ENCODE measurements at regions not wholly inside any gene's neighbourhood (a gene's known extent, or its start where the extent isn't known, plus 50 kb on each side); places are given as distances from the start of the nearest gene placed in this dataset.

GRCh38 chr3:159892171-159892795 lies 96.4 kb upstream of the IL12A start:
- no peak overlapping the region for H3K4me3 ChIP-seq (ENCODE audit: low read depth, low read length)
- no peak for TF ChIP-seq CTCF (IDR thresholded peaks at IDR 0.05; ENCODE audit: low read depth, low read length)

- no peak overlapping the region for H3K4me3 ChIP-seq (ENCODE audit: low read depth, low read length)
- TF ChIP-seq CTCF (IDR thresholded peaks at IDR 0.05; ENCODE audit: low read depth, low read length): no peak
Observed at GRCh38 chr3:159892801-159893200, 95.8 kb upstream of the IL12A start.

- TF ChIP-seq CTCF (IDR thresholded peaks at IDR 0.05; ENCODE audit: low read depth, low read length): no peak
- H3K4me3 ChIP-seq (ENCODE audit: low read depth, low read length): no peak overlapping the region
Observed at GRCh38 chr3:159894386-159894785, 94.2 kb upstream of the IL12A start.

- TF ChIP-seq CTCF (IDR thresholded peaks at IDR 0.05; ENCODE audit: low read depth, low read length): no peak
- no peak overlapping the region for H3K4me3 ChIP-seq (ENCODE audit: low read depth, low read length)
Observed at GRCh38 chr3:159895430-159895829, 93.2 kb upstream of the IL12A start.

- no peak overlapping the region for H3K4me3 ChIP-seq (ENCODE audit: low read depth, low read length)
- TF ChIP-seq CTCF (IDR thresholded peaks at IDR 0.05; ENCODE audit: low read depth, low read length): no peak
Observed at GRCh38 chr3:159896543-159896942, 92.1 kb upstream of the IL12A start.

- H3K4me3 ChIP-seq (ENCODE audit: low read depth, low read length): no peak overlapping the region
- TF ChIP-seq CTCF (IDR thresholded peaks at IDR 0.05; ENCODE audit: low read depth, low read length): no peak
Observed at GRCh38 chr3:159897331-159898075, 91.1 kb upstream of the IL12A start.

GRCh38 chr3:159898147-159898546 lies 90.5 kb upstream of the IL12A start:
- no peak overlapping the region for H3K4me3 ChIP-seq (ENCODE audit: low read depth, low read length)
- no peak for TF ChIP-seq CTCF (IDR thresholded peaks at IDR 0.05; ENCODE audit: low read depth, low read length)

Data from WI38 (cell line).